ENCODE measurements at regions not wholly inside any gene's neighbourhood (a gene's known extent, or its start where the extent isn't known, plus 50 kb on each side); places are given as distances from the start of the nearest gene placed in this dataset.

- DNase-seq (ENCODE audit: low read depth), result no peak
- H3K4me3 ChIP-seq (ENCODE audit: control insufficient read depth, low read depth, low read length), result no peak overlapping the region
- TF ChIP-seq, protein P1, sequence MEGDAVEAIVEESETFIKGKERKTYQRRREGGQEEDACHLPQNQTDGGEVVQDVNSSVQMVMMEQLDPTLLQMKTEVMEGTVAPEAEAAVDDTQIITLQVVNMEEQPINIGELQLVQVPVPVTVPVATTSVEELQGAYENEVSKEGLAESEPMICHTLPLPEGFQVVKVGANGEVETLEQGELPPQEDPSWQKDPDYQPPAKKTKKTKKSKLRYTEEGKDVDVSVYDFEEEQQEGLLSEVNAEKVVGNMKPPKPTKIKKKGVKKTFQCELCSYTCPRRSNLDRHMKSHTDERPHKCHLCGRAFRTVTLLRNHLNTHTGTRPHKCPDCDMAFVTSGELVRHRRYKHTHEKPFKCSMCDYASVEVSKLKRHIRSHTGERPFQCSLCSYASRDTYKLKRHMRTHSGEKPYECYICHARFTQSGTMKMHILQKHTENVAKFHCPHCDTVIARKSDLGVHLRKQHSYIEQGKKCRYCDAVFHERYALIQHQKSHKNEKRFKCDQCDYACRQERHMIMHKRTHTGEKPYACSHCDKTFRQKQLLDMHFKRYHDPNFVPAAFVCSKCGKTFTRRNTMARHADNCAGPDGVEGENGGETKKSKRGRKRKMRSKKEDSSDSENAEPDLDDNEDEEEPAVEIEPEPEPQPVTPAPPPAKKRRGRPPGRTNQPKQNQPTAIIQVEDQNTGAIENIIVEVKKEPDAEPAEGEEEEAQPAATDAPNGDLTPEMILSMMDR (conservative IDR thresholded peaks at IDR 0.05; ENCODE audit: control insufficient read depth, insufficient read depth, low read depth, low read length), result no peak
Observed at GRCh38 chr20:61050336-61050890, 201.6 kb upstream of the CDH4 start.

- H3K4me3 ChIP-seq (ENCODE audit: control insufficient read depth, low read depth, low read length), result no peak overlapping the region
- TF ChIP-seq, protein P1 (conservative IDR thresholded peaks at IDR 0.05; ENCODE audit: control insufficient read depth, insufficient read depth, low read depth, low read length), result no peak
- DNase-seq (ENCODE audit: low read depth), result no peak
Observed at GRCh38 chr20:61052195-61052750, 199.8 kb upstream of the CDH4 start.

- H3K4me3 ChIP-seq (ENCODE audit: control insufficient read depth, low read depth, low read length), result no peak overlapping the region
- TF ChIP-seq, protein P1 (conservative IDR thresholded peaks at IDR 0.05; ENCODE audit: control insufficient read depth, insufficient read depth, low read depth, low read length), result no peak
- DNase-seq (ENCODE audit: low read depth), result no peak
Observed at GRCh38 chr20:61052776-61053442, 199.2 kb upstream of the CDH4 start.

DNA sequence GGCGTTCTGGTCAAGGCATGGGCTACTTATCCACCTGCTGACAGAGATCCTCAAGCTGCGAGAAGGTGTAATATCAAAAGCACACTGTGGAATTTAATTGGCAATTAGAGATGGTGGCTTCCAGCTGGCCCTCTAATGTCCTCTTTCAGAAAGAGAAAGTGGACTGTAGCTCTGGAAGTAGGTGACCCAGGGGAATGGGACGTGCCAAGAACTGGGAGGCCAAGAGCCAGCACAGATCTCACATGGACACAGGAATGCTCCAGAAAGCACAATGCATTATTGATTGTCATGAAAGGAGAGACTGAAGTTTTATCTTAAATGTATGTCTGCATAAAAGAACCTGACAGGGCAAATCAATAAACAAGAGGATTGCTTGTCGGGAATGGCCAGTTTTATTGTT, 198.6 kb upstream of the CDH4 start:
- H3K4me3 ChIP-seq (ENCODE audit: control insufficient read depth, low read depth, low read length), result no peak overlapping the region
- TF ChIP-seq, protein P1 (conservative IDR thresholded peaks at IDR 0.05; ENCODE audit: control insufficient read depth, insufficient read depth, low read depth, low read length), result no peak
- no peak for DNase-seq (ENCODE audit: low read depth)

- DNase-seq (ENCODE audit: low read depth), result no peak
- TF ChIP-seq, protein P1 (conservative IDR thresholded peaks at IDR 0.05; ENCODE audit: control insufficient read depth, insufficient read depth, low read depth, low read length), result no peak
- no peak overlapping the region for H3K4me3 ChIP-seq (ENCODE audit: control insufficient read depth, low read depth, low read length)
Observed at GRCh38 chr20:61053889-61054288, 198.2 kb upstream of the CDH4 start.

GRCh38 chr20:61054411-61054810, 197.7 kb upstream of the CDH4 start:
- TF ChIP-seq, protein P1 (conservative IDR thresholded peaks at IDR 0.05; ENCODE audit: control insufficient read depth, insufficient read depth, low read depth, low read length), result no peak
- DNase-seq (ENCODE audit: low read depth), result no peak
- H3K4me3 ChIP-seq (ENCODE audit: control insufficient read depth, low read depth, low read length), result no peak overlapping the region

Data from fibroblast of mammary gland (primary cell).